ENCODE measurements at regions not wholly inside any gene's neighbourhood (a gene's known extent, or its start where the extent isn't known, plus 50 kb on each side); places are given as distances from the start of the nearest gene placed in this dataset.
A peak's percentile ranks its signal among the peaks of the same experiment; 100 is the strongest.
"Not testable (repeated sequence)": the region's sequence is repeated elsewhere in the genome, so short reads cannot be mapped to it uniquely, and the experiment has no call there.

DNA sequence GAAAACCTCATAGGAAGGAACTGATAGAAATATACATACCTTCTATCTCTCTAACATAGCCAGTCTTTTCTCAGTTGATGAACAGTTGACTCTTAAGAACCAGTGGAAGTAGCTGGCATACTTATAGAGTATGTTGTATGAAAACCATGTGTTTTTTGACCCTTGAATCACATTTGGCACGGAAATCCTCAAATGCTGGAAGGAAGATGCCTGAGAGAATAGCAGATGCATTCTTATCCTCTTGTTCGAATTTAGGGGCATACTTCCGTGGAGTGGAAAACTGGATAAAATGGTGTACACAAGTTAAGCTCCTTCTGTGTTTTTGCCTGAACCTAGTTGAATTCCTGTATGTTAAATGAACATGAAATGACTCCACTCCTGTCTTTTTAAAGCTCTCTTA lies 145.5 kb downstream of the PCDH7 start:
- intact Hi-C loops (cut with DNase I), result loop anchor here (5.0 kb wide), 1 partner anchor 143 kb away; the partner anchor contains the start of gene PCDH7
- H3K27ac ChIP-seq (replicated peaks in 1 of 4), result peak overlapping the region; percentile 64 to 77 (median 70)

DNA sequence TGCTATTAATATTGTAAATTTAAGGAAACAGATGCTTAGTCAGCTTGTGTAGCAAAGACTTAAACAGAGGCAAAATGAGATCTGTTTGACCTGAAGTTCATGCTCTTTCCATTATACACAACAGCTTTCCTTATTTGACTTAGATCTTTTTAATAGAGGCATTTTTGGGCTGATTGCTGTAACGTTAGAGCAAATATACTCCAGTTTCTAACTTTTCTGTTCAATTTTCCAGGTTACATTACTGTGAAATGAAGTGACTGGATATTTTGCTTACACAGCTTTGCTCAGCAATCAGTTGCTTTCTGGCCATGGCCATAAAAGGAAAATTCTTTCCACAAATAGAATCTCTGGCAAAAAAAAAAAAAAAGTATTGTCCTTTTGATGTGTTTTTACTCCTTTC lies 146.2 kb downstream of the PCDH7 start:
- H3K4me1 ChIP-seq, result peaks cover 15 to 87% (median 70%) of the 10 kb centered on the region in 4 donors
- no peak for DNase-seq (ENCODE audit: extremely low spot score)
- no peaks in the 10 kb centered on the region for H3K36me3 ChIP-seq
- TF ChIP-seq, protein P1, sequence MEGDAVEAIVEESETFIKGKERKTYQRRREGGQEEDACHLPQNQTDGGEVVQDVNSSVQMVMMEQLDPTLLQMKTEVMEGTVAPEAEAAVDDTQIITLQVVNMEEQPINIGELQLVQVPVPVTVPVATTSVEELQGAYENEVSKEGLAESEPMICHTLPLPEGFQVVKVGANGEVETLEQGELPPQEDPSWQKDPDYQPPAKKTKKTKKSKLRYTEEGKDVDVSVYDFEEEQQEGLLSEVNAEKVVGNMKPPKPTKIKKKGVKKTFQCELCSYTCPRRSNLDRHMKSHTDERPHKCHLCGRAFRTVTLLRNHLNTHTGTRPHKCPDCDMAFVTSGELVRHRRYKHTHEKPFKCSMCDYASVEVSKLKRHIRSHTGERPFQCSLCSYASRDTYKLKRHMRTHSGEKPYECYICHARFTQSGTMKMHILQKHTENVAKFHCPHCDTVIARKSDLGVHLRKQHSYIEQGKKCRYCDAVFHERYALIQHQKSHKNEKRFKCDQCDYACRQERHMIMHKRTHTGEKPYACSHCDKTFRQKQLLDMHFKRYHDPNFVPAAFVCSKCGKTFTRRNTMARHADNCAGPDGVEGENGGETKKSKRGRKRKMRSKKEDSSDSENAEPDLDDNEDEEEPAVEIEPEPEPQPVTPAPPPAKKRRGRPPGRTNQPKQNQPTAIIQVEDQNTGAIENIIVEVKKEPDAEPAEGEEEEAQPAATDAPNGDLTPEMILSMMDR (IDR thresholded peaks at IDR 0.05), result no peak
- TF ChIP-seq EP300 (IDR thresholded peaks at IDR 0.05), result no peak
- no peak for TF ChIP-seq POLR2A (IDR thresholded peaks at IDR 0.05; ENCODE audit: low read depth)
- TF ChIP-seq POLR2AphosphoS5 (IDR thresholded peaks at IDR 0.05), result no peak
- H3K4me3 ChIP-seq, result peak overlapping the region in 1 of 4 donors; percentile 4
- no peaks in the 10 kb centered on the region for H3K27me3 ChIP-seq
- 16% methylated on average over 1 of the region's 1 CpG for WGBS
- H3K9me3 ChIP-seq, result no peaks in the 10 kb centered on the region
- intact Hi-C loops (cut with DNase I), result loop anchor here (5.0 kb wide), 1 partner anchor 144 kb away; the partner anchor contains the start of gene PCDH7
- peak overlapping the region; percentile 64 to 77 (median 70) for H3K27ac ChIP-seq (replicated peaks in 1 of 4)

More for the DNA sequence above, 145.5 kb downstream of the PCDH7 start:
- Histone ChIP-seq H3K36me3 (no peaks in the 10 kb centered on the region), H3K9me3 (no peaks in the 10 kb centered on the region), H3K4me1 (peaks cover 15 to 80% (median 68%) of the 10 kb centered on the region in 4 donors), H3K4me3 (no peak overlapping the region), H3K27me3 (no peaks in the 10 kb centered on the region)
- 55% methylated on average over 3 of the region's 3 CpGs for WGBS
- TF ChIP-seq POLR2AphosphoS5 (IDR thresholded peaks at IDR 0.05) (no peak), EP300 (IDR thresholded peaks at IDR 0.05) (no peak), POLR2A (IDR thresholded peaks at IDR 0.05; ENCODE audit: low read depth) (no peak)
- TF ChIP-seq, protein P1 (IDR thresholded peaks at IDR 0.05), result no peak
- no peak for DNase-seq (ENCODE audit: extremely low spot score)

DNA sequence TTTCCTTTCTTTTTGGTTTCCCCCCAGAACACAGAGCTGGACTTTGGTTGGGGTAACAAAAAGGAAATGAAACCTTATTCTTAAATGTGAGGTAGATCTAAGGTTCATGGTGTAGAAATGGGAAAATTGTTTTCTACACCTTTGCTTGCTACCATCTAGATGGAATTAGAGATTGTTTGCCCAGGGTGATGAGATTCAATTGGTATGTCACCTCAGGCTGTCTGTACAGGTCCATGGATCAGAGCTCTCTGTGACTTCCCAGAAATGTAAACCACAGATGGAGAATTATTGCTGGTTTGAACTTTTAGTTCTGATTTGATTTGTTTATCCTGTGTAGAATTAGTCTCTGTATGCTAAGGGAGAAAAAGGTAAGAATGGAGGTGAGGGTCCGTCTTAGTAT lies 146.7 kb downstream of the PCDH7 start:
- peaks cover 15 to 84% (median 71%) of the 10 kb centered on the region in 4 donors for H3K4me1 ChIP-seq
- no peaks in the 10 kb centered on the region for H3K36me3 ChIP-seq
- WGBS, result 74% methylated on average over 1 of the region's 1 CpG
- TF ChIP-seq POLR2AphosphoS5 (IDR thresholded peaks at IDR 0.05) (no peak), POLR2A (IDR thresholded peaks at IDR 0.05; ENCODE audit: low read depth) (no peak), EP300 (IDR thresholded peaks at IDR 0.05) (no peak)
- TF ChIP-seq, protein P1 (IDR thresholded peaks at IDR 0.05), result no peak
- H3K27me3 ChIP-seq, result no peaks in the 10 kb centered on the region
- peak overlapping the region; percentile 64 to 77 (median 70) for H3K27ac ChIP-seq (replicated peaks in 1 of 4)
- H3K9me3 ChIP-seq, result no peaks in the 10 kb centered on the region
- H3K4me3 ChIP-seq, result peak overlapping the region in 2 of 4 donors; percentile 4 to 21
- no peak for DNase-seq (ENCODE audit: extremely low spot score)
- intact Hi-C loops (cut with DNase I), result loop anchor here (5.0 kb wide), 1 partner anchor 145 kb away; the partner anchor contains the start of gene PCDH7

DNA sequence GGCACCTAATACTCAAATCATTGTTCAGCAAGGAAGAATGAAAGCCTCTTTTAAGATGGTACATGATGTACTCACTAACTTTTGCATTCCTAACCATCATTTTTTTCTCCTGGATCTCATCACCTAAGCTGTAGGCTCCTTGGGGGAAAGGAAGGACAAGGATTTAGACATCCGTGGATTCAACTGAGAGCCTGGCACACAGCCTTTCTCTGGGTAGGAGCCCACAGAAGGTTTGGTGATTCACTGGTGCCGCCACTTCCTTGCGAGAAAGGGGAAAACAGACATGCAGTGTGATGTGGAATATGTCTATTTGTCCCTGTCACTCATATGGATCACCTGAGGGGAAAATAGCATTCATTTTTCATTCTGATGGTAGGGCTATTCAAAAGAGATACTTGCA lies 147.3 kb downstream of the PCDH7 start:
- Histone ChIP-seq H3K4me3 (peak overlapping the region in 2 of 4 donors; percentile 13 to 21), H3K36me3 (no peaks in the 10 kb centered on the region), H3K4me1 (peaks cover 15 to 79% (median 66%) of the 10 kb centered on the region in 4 donors), H3K9me3 (no peaks in the 10 kb centered on the region), H3K27ac (replicated peaks in 1 of 4) (peak overlapping the region; percentile 64 to 77 (median 70)), H3K27me3 (no peaks in the 10 kb centered on the region)
- peak in 1 of 2 donors; percentile 68 for TF ChIP-seq POLR2AphosphoS5 (IDR thresholded peaks at IDR 0.05)
- no peak for TF ChIP-seq EP300 (IDR thresholded peaks at IDR 0.05)
- no peak for TF ChIP-seq POLR2A (IDR thresholded peaks at IDR 0.05; ENCODE audit: low read depth)
- no peak for DNase-seq (ENCODE audit: extremely low spot score)
- WGBS, result 53% methylated on average over 3 of the region's 3 CpGs
- intact Hi-C loops (cut with DNase I), result loop anchor here (5.0 kb wide), 1 partner anchor 145 kb away; the partner anchor contains the start of gene PCDH7

GRCh38 chr4:30868111-30868895 lies 148.1 kb downstream of the PCDH7 start:
- Histone ChIP-seq H3K27ac (replicated peaks in 1 of 4) (peak overlapping the region; percentile 20 to 77 (median 70)), H3K27me3 (no peaks in the 10 kb centered on the region), H3K9me3 (no peaks in the 10 kb centered on the region), H3K4me3 (no peak overlapping the region), H3K36me3 (no peaks in the 10 kb centered on the region), H3K4me1 (peaks cover 12 to 70% (median 57%) of the 10 kb centered on the region in 4 donors)
- intact Hi-C loops (cut with DNase I), result loop anchor here (5.0 kb wide), 1 partner anchor 146 kb away; the partner anchor contains the start of gene PCDH7
- TF ChIP-seq EP300 (IDR thresholded peaks at IDR 0.05) (no peak), POLR2A (IDR thresholded peaks at IDR 0.05; ENCODE audit: low read depth) (no peak), POLR2AphosphoS5 (IDR thresholded peaks at IDR 0.05) (no peak)
- TF ChIP-seq, protein P1 (IDR thresholded peaks at IDR 0.05), result no peak
- 74% methylated on average over 5 of the region's 5 CpGs for WGBS
- no peak for DNase-seq (ENCODE audit: extremely low spot score)

DNA sequence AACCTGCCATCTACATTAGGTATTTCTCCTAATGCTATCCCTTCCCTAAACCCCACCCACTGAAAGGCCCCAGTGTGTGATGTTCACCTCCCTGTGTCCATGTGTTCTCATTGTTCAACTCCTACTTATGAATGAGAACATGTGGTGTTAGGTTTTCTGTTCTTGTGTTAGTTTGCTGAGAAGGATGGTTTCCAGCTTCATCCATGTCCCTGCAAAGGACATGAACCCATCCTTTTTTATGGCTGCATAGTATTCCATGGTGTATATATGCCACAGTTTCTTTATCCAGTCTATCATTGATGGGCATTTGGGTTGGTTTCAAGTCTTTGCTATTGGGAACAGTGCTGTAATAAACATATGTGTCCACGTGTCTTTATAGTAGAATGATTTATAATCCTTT lies 149.2 kb downstream of the PCDH7 start:
- H3K4me1 ChIP-seq, result peaks cover 10 to 59% (median 49%) of the 10 kb centered on the region in 4 donors
- peak overlapping the region; percentile 20 to 77 (median 70) for H3K27ac ChIP-seq (replicated peaks in 1 of 4)
- not testable (repeated sequence) for H3K36me3 ChIP-seq; H3K4me3 ChIP-seq; H3K27me3 ChIP-seq; H3K9me3 ChIP-seq; DNase-seq (ENCODE audit: extremely low spot score)
- intact Hi-C loops (cut with DNase I), result loop anchor here (5.0 kb wide), 1 partner anchor 147 kb away; the partner anchor contains the start of gene PCDH7
- 94% methylated on average over 1 of the region's 1 CpG for WGBS
